Glomerular visceral epithelial cell (primary cell): ENCODE measurements at regions not wholly inside any gene's neighbourhood (a gene's known extent, or its start where the extent isn't known, plus 50 kb on each side); places are given as distances from the start of the nearest gene placed in this dataset.
"Not testable (repeated sequence)": the region's sequence is repeated elsewhere in the genome, so short reads cannot be mapped to it uniquely, and the experiment has no call there.

Source experiments
- DNase-seq: peaks from one replicate; pipeline ENCODE4 v3.0.0-alpha.2; 2016; ENCODE audit errors: extremely low spot score

- DNase-seq = no peak
Measured at GRCh38 chr5:165393839-165394238, 1888.4 kb downstream of the MAT2B start.

DNA sequence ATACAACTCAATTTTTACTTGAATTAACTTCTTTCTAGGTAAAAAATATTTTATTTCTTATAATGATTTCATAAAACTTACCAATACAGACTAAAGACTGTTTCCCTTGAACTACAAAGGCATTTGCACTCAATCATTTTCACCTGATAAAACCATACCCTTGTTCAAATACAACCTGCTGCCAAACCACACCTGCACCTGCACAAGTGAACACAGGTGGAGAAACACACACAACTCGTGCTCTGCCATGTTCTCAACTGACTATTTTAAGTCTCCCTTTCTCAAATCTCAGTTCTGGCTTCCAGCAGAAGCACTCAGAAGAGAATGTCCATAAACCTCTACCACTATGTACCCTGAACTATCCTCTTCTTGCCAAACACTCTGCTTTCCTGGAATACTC is 1892.1 kb downstream of the MAT2B start:
- no peak for DNase-seq

- DNase-seq = no peak
Measured at GRCh38 chr5:165400086-165400485, 1894.7 kb downstream of the MAT2B start.

DNA sequence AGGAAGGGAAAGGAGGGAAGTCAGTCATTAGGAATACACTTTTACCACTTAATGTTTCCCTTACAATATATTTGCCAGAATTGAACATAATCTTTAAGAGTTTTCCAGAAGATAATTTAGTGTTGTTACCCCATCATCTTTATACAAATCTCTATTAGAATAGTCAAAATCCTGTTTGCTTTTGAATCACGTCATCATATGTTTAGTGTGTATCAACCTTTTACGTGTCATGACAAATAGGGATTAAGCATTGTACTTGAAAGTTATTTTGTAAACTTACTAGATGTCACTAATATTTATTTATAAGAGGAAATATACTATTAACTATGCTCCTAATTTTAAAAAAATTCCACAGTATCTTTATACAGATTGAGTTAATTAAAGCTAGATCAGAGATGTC is 1899.5 kb downstream of the MAT2B start:
- no peak for DNase-seq

DNA sequence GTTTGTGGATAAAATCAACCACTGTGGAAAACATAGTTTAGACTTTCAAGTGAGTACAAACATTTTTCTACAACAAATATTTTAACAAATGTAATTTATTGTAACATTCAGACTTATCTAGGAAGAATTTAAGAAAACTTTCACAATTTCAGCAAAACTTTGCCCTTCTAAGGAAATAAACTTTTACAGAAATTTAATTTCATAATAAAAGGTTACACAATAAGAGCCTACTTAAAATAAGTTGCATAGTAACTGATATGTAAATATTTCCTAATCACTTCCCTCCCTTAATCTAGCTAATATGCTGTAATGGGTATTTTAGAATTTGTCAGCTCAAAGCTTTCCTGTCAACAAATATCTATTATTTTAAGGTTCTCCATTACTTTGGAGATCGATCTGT is 1899.9 kb downstream of the MAT2B start:
- DNase-seq = no peak

DNA sequence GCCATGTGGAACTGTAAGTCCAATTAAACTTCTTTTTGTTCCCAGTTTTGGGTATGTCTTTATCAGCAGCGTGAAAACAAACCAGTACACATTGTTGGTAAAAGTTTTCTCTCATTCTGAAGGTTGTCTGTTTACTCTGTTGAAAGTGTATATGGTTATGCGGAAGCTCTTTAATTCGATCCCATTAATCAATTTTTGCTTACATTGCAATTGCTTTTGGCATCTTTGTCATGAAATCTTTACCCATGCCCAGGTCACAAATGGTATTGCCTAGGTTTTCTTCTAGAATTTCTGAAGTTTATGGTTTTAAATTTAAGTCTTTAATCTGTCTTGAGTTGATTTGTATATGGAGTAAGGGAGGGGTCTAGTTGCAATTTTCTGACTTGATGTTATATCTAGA is 1901.9 kb downstream of the MAT2B start:
- no peak for DNase-seq

DNA sequence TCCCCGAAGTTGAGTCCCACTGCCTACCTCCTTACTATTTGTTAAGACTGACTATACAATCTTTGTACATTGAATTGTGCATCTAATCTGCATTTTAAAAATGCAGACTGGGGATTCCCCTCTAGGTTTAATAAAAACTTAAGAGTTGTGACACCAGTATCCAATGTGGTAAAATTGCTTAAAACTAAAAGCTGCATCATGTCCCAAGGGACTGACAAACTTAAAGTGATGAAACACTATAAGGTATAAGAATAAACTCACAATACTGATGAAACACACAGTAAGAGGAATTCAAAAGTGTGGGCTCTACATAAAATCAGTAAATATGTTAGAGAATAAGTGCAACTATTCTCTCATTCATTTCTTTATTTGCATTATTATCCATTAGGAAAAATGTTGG is 1905.1 kb downstream of the MAT2B start:
- DNase-seq = no peak

- DNase-seq = not testable (repeated sequence)
Measured at GRCh38 chr5:165411532-165411931, 1906.1 kb downstream of the MAT2B start.

GRCh38 chr5:165420493-165420892 is 1915.1 kb downstream of the MAT2B start:
- no peak for DNase-seq

DNA sequence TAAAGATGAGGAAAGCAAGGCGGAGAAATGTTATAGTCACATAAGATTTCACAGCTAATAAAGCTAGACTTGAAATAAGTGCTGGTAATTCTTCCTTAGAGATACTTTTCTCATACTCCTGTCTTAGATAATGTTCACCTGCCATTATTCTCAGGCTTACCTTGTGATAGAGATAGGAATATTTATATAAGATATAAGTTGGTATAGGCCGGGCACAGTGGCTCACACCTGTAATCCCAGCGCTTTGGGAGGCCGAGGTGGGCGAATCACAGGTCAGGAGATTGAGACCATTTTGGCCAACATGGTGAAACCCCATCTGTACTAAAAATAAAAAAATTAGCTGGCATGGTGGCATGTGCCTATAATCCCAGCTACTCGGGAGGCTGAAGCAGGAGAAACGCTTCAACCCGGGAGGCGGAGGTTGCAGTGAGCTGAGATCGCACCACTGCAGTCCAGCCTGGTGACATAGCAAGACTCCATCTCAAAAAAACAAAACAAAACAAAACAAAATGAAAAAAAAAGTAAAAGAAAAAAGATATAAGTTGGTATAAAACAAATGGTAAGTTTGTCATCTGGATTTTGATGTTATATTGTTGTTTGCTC is 1918.4 kb downstream of the MAT2B start:
- DNase-seq = no peak

GRCh38 chr5:165425594-165425993 is 1920.2 kb downstream of the MAT2B start:
- no peak for DNase-seq

DNA sequence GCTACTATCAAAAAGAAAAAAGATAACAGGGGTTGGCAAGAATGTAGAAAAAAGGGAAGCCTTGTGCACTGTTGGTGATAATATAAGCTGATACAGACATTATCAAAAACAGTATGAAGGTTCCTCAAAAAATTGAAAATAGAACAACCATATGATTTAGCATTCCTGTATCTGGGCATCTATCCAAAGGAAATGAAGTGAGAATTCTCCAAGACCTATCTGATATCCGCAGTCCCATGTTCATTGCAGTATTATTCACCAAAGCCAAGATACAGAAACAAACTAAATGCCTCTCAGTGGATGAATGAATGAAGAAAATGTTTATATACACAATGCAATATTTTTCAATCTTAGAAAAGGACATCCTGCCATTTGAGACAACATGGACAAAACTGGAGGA is 1943.3 kb downstream of the MAT2B start:
- no peak for DNase-seq

DNA sequence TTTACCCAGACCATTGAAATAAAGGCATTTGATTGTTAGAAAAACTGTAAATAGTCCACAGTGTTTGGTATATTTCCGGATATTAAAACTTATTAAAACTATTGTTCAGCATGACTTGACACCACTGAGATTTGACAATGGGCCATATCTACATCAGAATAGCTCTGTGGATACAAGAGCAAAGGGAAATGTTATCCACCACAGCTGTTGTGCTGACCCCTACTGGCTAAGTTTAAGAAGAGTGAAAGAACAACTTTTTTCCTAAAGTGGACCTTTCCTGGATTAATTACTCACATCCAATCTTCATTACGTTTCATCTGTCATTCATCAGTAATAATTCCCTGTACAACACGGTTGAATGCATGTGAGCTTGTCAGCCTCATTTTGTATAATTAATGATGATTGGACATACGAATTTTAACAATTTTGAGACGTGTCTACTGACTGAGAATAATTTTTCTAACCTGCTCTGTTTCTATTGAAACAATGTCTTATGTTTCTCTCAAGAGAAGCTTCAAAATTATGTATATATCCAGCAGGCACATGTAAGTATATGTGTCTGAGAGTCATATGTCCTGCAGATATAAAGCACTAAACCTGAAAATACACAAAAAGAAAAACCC is 1952.6 kb downstream of the MAT2B start:
- DNase-seq = peak; percentile 38

- no peak for DNase-seq
Measured at GRCh38 chr5:165459232-165459631, 1953.8 kb downstream of the MAT2B start.

GRCh38 chr5:165460911-165461310 is 1955.5 kb downstream of the MAT2B start:
- DNase-seq = no peak

DNA sequence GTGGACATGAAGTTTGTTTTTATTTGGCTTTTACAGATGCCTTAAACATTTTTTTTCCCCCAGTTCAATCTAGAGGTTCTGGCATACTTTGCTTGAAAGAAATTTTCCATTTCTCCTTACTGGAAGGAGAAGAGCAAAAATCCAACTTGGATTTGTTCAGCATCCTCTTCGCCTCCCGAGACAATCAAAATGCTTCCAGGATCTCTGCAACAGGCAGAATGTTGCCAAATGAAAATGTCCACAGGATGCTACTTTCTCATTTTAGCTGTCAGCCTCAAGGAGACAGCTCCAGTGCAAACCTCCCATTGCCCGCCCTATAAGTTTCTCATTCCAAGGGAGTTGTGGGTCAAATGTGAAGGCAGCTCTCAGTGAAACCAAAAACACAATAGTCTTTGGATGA is 1972.1 kb downstream of the MAT2B start:
- DNase-seq = no peak

- no peak for DNase-seq
Measured at GRCh38 chr5:165495829-165496380, 1990.5 kb downstream of the MAT2B start.

GRCh38 chr5:165497707-165498106 is 1992.3 kb downstream of the MAT2B start:
- DNase-seq = peak; percentile 19

GRCh38 chr5:165502893-165503691 is 1997.7 kb downstream of the MAT2B start:
- DNase-seq = no peak

- no peak for DNase-seq
Measured at GRCh38 chr5:165504674-165505073, 1999.3 kb downstream of the MAT2B start.

GRCh38 chr5:165508286-165508685 is 2002.9 kb downstream of the MAT2B start:
- no peak for DNase-seq

DNA sequence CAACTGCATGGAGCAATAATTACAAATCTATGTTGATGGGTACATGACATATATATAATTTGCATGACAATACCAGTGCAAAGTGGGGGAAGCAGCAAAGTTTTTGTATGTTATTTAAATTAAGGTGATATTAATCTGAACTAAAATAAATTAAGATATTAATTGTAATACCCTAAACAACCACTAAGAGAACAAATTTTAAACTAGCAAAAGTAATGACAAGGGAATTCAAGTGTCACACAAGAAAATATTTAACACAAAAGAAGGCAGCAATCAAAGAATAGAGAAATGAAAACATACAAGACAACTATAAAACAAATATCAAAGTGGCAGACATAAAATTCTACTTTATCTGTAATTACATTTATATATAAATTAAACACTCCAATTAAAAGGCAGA is 2003.4 kb downstream of the MAT2B start:
- no peak for DNase-seq
